A673 (cell line): ENCODE measurements at regions not wholly inside any gene's neighbourhood (a gene's known extent, or its start where the extent isn't known, plus 50 kb on each side); places are given as distances from the start of the nearest gene placed in this dataset.

Experiments
- BruUV-seq: library from RNA; stranded (reverse); fragments of 400-500 nt; replicated peaks from 2 replicates; lab custom pipeline; 2021; lab: Mats Ljungman, UMichigan
- CTCF ChIA-PET: fragments of 300-600 bp; sonication (Branson Sonifier 250); formaldehyde crosslinking; loops from one replicate; lab custom pipeline; 2022; ENCODE audit warnings: antibody characterized with exemption; lab: Charles Lee
- POLR2A ChIA-PET: fragments of 300-600 bp; sonication (Branson Sonifier 250); formaldehyde crosslinking; loops from one replicate; lab custom pipeline; 2022; ENCODE audit warnings: antibody characterized with exemption; ENCODE audit not compliant: low non-redundant PET; lab: Charles Lee
- DNase-seq: peaks from one replicate; pipeline ENCODE4 v3.0.0-alpha.2; 2015; ENCODE audit warnings: low spot score
- H3K27ac ChIP-seq: fragments of 200-600 bp; sonication (generic); 2 replicates; pipeline ENCODE4 v1.5.1; 2016; ENCODE audit warnings: mixed run types, low read depth, mild to moderate bottlenecking, mixed read lengths, antibody characterized with exemption, low read length; ENCODE audit not compliant: poor library complexity, severe bottlenecking
- H3K27me3 ChIP-seq: fragments of 200-600 bp; sonication (generic); replicated peaks from 2 replicates; pipeline ENCODE4 v1.6.1; 2017; ENCODE audit warnings: mixed run types, low read depth, mild to moderate bottlenecking, mixed read lengths, antibody characterized with exemption, low read length; ENCODE audit not compliant: insufficient read depth, poor library complexity
- H3K36me3 ChIP-seq: fragments of 200-600 bp; sonication (generic); 2 replicates; pipeline ENCODE4 v1.6.1; 2016; ENCODE audit warnings: mixed run types, mild to moderate bottlenecking, mixed read lengths, antibody characterized with exemption, low read length; ENCODE audit not compliant: insufficient read depth, poor library complexity, severe bottlenecking
- H3K4me1 ChIP-seq: fragments of 200-600 bp; sonication (generic); 2 replicates; pipeline ENCODE4 v1.6.1; 2017; ENCODE audit warnings: mixed run types, mild to moderate bottlenecking, mixed read lengths, antibody characterized with exemption, low read length; ENCODE audit not compliant: insufficient read depth, poor library complexity, severe bottlenecking
- H3K4me3 ChIP-seq: fragments of 200-600 bp; sonication (generic); 2 replicates; pipeline ENCODE4 v1.5.1; 2016; ENCODE audit warnings: low read depth, mixed run types, mild to moderate bottlenecking, mixed read lengths, low read length; ENCODE audit not compliant: poor library complexity, severe bottlenecking
- H3K9me3 ChIP-seq: fragments of 200-600 bp; sonication (generic); 2 replicates; pipeline ENCODE4 v1.6.1; 2016; ENCODE audit warnings: mixed run types, low read depth, mild to moderate bottlenecking, mixed read lengths, antibody characterized with exemption, low read length; ENCODE audit not compliant: poor library complexity, severe bottlenecking
- EZH2 ChIP-seq: fragments of 200-600 bp; sonication (generic); IDR thresholded peaks from 2 replicates; pipeline ENCODE4 v1.6.1; 2017; ENCODE audit warnings: borderline replicate concordance, low read depth, mild to moderate bottlenecking, mixed read lengths, antibody characterized with exemption, low read length; ENCODE audit not compliant: poor library complexity, severe bottlenecking
- intact Hi-C: fragments of 100-400 bp; cut with micrococcal nuclease; formaldehyde crosslinking; loops from one replicate; pipeline ENCODE4 v1.10.0; 2022; ENCODE audit not compliant: unreplicated experiment
- TF ChIP-seq, protein P1 (sequence below): fragments of 300-800, 200-600 bp; sonication (generic); conservative IDR thresholded peaks from 2 replicates; pipeline ENCODE4 v1.5.1; 2017; ENCODE audit warnings: low read depth, mild to moderate bottlenecking, antibody characterized with exemption, low read length, moderate library complexity, mixed read lengths

DNA sequence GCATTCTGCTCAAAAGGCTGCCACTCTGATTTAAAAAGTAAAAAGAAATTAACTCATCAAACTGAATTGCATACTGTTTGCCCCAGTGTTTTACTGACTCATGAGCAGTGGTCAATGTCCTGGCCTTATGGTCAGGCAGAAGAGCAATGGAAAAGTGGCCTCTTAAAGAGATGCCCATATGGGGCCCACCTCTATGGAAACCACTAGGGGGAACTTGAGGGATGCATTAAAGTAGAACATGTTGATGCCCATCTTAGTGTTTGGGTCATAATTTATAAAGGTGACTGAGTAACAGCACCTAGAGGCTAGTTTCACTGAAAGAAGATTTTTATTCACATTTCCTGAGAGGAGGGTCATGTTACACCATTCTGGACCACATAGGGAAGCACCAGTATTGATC, 66.5 kb upstream of the RNU6-1 start:
- DNase-seq, result no peak
- BruUV-seq, result no TSS peak
- CTCF ChIA-PET, result no interaction called here

DNA sequence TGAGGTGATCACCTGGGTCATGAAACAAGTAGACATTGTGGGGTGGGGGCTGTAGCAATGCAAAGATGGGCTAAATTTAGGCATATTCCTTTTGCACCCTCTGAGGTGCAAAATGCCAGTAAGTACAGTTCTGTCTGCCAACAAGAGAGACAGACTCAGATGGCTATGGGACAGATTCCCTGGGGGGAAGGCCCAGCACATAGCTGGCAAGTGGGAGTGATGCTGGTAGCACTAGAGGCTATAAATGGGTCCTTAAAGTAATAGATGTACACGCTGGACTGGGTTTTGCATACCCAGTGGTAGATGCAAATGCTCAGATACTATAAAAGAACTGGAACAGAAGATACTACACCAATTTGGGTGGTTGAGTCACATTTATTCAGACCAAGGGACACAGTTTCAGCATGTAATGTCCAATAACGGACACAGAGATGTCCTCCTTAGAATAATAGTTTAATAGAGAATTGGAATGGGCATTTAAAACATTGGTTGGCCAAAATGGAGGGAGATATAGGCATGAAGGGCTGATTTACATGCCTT, 67.4 kb upstream of the RNU6-1 start:
- POLR2A ChIA-PET, result no interaction called here
- no TSS peak for BruUV-seq
- TF ChIP-seq, protein P1, sequence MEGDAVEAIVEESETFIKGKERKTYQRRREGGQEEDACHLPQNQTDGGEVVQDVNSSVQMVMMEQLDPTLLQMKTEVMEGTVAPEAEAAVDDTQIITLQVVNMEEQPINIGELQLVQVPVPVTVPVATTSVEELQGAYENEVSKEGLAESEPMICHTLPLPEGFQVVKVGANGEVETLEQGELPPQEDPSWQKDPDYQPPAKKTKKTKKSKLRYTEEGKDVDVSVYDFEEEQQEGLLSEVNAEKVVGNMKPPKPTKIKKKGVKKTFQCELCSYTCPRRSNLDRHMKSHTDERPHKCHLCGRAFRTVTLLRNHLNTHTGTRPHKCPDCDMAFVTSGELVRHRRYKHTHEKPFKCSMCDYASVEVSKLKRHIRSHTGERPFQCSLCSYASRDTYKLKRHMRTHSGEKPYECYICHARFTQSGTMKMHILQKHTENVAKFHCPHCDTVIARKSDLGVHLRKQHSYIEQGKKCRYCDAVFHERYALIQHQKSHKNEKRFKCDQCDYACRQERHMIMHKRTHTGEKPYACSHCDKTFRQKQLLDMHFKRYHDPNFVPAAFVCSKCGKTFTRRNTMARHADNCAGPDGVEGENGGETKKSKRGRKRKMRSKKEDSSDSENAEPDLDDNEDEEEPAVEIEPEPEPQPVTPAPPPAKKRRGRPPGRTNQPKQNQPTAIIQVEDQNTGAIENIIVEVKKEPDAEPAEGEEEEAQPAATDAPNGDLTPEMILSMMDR, result no peak
- no peak for TF ChIP-seq EZH2
- intact Hi-C loops, result no loop called here
- Histone ChIP-seq H3K27me3 (no peaks in the 10 kb centered on the region), H3K4me1 (no peaks in the 10 kb centered on the region), H3K27ac (no peak overlapping the region), H3K9me3 (peaks cover 3% of the 10 kb centered on the region), H3K36me3 (no peaks in the 10 kb centered on the region), H3K4me3 (no peak overlapping the region)
- CTCF ChIA-PET, result no interaction called here
- no peak for DNase-seq

More for the DNA sequence above, 66.5 kb upstream of the RNU6-1 start:
- no peaks in the 10 kb centered on the region for H3K27me3 ChIP-seq
- intact Hi-C loops, result no loop called here
- POLR2A ChIA-PET, result no interaction called here
- H3K9me3 ChIP-seq, result peaks cover 3% of the 10 kb centered on the region
- TF ChIP-seq, protein P1, result peak; percentile 43
- no peak for TF ChIP-seq EZH2
- no peak overlapping the region for H3K27ac ChIP-seq
- H3K4me1 ChIP-seq, result no peaks in the 10 kb centered on the region
- H3K36me3 ChIP-seq, result no peaks in the 10 kb centered on the region
- no peak overlapping the region for H3K4me3 ChIP-seq

DNA sequence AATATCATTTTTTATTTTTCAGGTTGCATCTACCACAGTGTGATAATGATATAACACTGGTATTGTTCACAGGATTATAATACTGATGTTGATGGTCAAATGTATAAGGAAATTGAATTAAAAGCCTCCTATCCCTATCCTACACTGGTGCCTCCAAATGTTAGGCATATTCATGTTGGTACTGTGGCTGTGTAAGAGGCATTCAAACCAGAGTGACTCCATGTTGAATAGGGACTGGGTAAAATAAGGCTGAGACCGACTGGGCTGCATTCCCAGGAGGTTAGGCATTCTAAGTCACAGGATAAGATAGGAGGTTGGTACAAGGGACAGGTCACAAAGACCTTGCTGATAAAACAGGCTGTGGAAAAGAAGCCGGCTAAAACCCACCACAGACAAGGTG, 68.9 kb upstream of the RNU6-1 start:
- BruUV-seq, result no TSS peak
- Histone ChIP-seq H3K4me1 (no peaks in the 10 kb centered on the region), H3K9me3 (peaks cover 3% of the 10 kb centered on the region), H3K27ac (no peak overlapping the region), H3K36me3 (no peaks in the 10 kb centered on the region), H3K27me3 (no peaks in the 10 kb centered on the region), H3K4me3 (no peak overlapping the region)
- CTCF ChIA-PET, result no interaction called here
- intact Hi-C loops, result no loop called here
- TF ChIP-seq, protein P1, result no peak
- no peak for TF ChIP-seq EZH2
- POLR2A ChIA-PET, result no interaction called here
- DNase-seq, result no peak
